ENCODE measurements at regions not wholly inside any gene's neighbourhood (a gene's known extent, or its start where the extent isn't known, plus 50 kb on each side); places are given as distances from the start of the nearest gene placed in this dataset.

DNA sequence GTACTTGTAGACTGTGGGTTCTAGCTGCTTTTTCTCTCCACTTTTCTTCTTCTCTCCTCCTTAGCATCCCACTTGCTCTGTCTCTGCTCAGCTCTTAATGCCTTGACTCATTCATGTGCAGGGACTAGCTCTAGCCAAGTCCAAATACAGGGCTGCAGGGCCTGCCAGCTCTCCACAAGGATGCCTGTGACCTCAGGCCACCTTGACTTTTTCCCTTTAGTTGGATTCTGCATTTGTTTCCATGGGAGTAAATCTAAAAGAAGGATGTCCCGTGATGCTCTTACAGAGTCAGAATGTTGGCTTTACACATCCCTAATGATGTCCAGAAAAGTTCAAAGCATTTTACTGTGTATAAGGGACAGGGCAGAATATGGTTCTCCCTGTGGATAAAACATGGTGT is 101.8 kb upstream of the PREP start:
- Histone ChIP-seq H3K27ac (ENCODE audit: insufficient read depth, low read depth, low read length) (no peak overlapping the region), H3K4me2 (ENCODE audit: insufficient read depth, low read length) (no peak overlapping the region), H3K27me3 (ENCODE audit: control insufficient read depth in 2 of 2, insufficient read depth in 2 of 2, low read length in 2 of 2) (peaks cover 7 to 15% of the 10 kb centered on the region in 2 experiments), H4K20me1 (replicated peaks; ENCODE audit: control insufficient read depth, extremely low read depth, insufficient read depth, low read length) (no peaks in the 10 kb centered on the region), H3K9me1 (replicated peaks; ENCODE audit: control insufficient read depth, extremely low read depth, insufficient read depth, low read length) (no peaks in the 10 kb centered on the region), H3K79me2 (ENCODE audit: control insufficient read depth, insufficient read depth, low read length) (no peaks in the 10 kb centered on the region), H3K9ac (replicated peaks; ENCODE audit: extremely low read depth, insufficient read depth, low read length) (no peak overlapping the region), H3K9me3 (replicated peaks; ENCODE audit: control insufficient read depth, insufficient read depth, low read length) (no peaks in the 10 kb centered on the region), H3K36me3 (ENCODE audit: control insufficient read depth in 2 of 2, extremely low read depth in 1 of 2, insufficient read depth in 2 of 2, low read length in 2 of 2) (no peaks in the 10 kb centered on the region), H3K4me3 (replicated peaks in 1 of 3; ENCODE audit: insufficient read depth in 1 of 3, low read depth in 1 of 3, low read length in 3 of 3) (no peak overlapping the region), H3K4me1 (ENCODE audit: control insufficient read depth, extremely low read depth, insufficient read depth, low read length) (no peaks in the 10 kb centered on the region), H2AFZ (ENCODE audit: low read depth, low read length) (no peak overlapping the region)
- BruUV-seq (replicated peaks), result no TSS peak
- POLR2A ChIA-PET, result no interaction called here
- CTCF ChIA-PET, result no interaction called here
- dilution Hi-C loops (cut with MboI; ENCODE audit: extremely low pct_ligation_motif_present, low sequenced_read_pairs), result no loop called here
- intact Hi-C loops (cut with micrococcal nuclease), result no loop called here
- TF ChIP-seq MYC (IDR thresholded peaks at IDR 0.05; ENCODE audit: low read depth, low read length), result no peak
- TF ChIP-seq, protein P1, sequence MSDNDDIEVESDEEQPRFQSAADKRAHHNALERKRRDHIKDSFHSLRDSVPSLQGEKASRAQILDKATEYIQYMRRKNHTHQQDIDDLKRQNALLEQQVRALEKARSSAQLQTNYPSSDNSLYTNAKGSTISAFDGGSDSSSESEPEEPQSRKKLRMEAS (IDR thresholded peaks at IDR 0.05; ENCODE audit: insufficient read depth, insufficient read length), result no peak
- no peak for TF ChIP-seq EZH2 (IDR thresholded peaks at IDR 0.05; ENCODE audit: borderline replicate concordance, low read depth, low read length, severe bottlenecking)
- TF ChIP-seq POLR2A (IDR thresholded peaks at IDR 0.05; ENCODE audit: low read depth, low read length), result no peak
- TF ChIP-seq FOS (IDR thresholded peaks at IDR 0.05; ENCODE audit: borderline replicate concordance, insufficient read depth, low read length), result no peak
- TF ChIP-seq JUN (IDR thresholded peaks at IDR 0.05; ENCODE audit: borderline replicate concordance, insufficient read depth, insufficient read length, low read depth), result no peak
- no peak for TF ChIP-seq GATA2 (IDR thresholded peaks at IDR 0.05; ENCODE audit: insufficient read depth, insufficient read length, low read depth, low read length)
- no peak for TF ChIP-seq POLR2AphosphoS5 (IDR thresholded peaks at IDR 0.05; ENCODE audit: insufficient read depth, low read depth, low read length)
- TF ChIP-seq, protein P2, sequence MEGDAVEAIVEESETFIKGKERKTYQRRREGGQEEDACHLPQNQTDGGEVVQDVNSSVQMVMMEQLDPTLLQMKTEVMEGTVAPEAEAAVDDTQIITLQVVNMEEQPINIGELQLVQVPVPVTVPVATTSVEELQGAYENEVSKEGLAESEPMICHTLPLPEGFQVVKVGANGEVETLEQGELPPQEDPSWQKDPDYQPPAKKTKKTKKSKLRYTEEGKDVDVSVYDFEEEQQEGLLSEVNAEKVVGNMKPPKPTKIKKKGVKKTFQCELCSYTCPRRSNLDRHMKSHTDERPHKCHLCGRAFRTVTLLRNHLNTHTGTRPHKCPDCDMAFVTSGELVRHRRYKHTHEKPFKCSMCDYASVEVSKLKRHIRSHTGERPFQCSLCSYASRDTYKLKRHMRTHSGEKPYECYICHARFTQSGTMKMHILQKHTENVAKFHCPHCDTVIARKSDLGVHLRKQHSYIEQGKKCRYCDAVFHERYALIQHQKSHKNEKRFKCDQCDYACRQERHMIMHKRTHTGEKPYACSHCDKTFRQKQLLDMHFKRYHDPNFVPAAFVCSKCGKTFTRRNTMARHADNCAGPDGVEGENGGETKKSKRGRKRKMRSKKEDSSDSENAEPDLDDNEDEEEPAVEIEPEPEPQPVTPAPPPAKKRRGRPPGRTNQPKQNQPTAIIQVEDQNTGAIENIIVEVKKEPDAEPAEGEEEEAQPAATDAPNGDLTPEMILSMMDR (IDR thresholded peaks at IDR 0.05; ENCODE audit: extremely low read depth in 1 of 2, insufficient read depth in 1 of 2, low read depth in 1 of 2, low read length in 2 of 2), result no peak
- DNase-seq (ENCODE audit: low read depth, low spot score) (no peak), FAIRE-seq (no peak)
